ENCODE measurements at regions not wholly inside any gene's neighbourhood (a gene's known extent, or its start where the extent isn't known, plus 50 kb on each side); places are given as distances from the start of the nearest gene placed in this dataset.
"Not testable (repeated sequence)": the region's sequence is repeated elsewhere in the genome, so short reads cannot be mapped to it uniquely, and the experiment has no call there.

DNA sequence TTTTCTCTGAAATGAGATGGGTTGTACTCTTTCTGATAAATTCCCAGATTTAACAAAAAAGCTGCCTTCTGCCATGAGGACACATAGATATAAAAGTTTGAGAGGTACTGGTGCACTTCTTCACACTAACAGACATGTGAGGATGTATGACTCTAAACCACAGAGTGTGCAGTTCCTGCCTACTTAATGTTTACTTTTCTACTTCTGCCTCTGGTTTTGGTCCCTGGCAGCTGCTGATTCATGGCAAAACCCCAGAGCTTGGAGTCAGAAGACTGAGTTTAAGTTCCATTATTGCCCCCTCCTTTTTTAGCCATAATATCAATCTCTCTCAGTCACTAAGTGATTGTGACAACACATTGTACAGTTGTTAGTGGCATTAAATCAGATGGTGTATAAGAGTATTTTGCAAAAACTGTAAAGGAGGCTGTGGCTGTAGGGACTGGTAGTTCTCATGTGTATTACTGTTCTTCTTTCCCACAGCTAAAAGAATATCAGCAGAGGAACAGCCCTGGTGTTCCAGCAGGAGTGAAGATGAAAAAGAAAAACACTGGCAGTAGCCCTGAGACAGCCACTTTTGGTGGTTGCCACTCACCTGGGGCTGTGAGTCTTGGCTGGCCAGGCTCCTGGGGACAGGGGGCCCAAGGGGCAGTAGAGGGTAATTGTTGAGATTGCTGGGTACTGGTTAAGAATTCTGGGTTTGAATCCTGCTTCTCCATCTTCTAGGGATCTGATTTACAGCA is 64.4 kb upstream of the CSPG4 start:
- TF ChIP-seq, protein P1, sequence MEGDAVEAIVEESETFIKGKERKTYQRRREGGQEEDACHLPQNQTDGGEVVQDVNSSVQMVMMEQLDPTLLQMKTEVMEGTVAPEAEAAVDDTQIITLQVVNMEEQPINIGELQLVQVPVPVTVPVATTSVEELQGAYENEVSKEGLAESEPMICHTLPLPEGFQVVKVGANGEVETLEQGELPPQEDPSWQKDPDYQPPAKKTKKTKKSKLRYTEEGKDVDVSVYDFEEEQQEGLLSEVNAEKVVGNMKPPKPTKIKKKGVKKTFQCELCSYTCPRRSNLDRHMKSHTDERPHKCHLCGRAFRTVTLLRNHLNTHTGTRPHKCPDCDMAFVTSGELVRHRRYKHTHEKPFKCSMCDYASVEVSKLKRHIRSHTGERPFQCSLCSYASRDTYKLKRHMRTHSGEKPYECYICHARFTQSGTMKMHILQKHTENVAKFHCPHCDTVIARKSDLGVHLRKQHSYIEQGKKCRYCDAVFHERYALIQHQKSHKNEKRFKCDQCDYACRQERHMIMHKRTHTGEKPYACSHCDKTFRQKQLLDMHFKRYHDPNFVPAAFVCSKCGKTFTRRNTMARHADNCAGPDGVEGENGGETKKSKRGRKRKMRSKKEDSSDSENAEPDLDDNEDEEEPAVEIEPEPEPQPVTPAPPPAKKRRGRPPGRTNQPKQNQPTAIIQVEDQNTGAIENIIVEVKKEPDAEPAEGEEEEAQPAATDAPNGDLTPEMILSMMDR (IDR thresholded peaks at IDR 0.05) = not testable (repeated sequence)
- not testable (repeated sequence) for TF ChIP-seq POLR2A (IDR thresholded peaks at IDR 0.05)
